ENCODE measurements at regions not wholly inside any gene's neighbourhood (a gene's known extent, or its start where the extent isn't known, plus 50 kb on each side); places are given as distances from the start of the nearest gene placed in this dataset.

DNA sequence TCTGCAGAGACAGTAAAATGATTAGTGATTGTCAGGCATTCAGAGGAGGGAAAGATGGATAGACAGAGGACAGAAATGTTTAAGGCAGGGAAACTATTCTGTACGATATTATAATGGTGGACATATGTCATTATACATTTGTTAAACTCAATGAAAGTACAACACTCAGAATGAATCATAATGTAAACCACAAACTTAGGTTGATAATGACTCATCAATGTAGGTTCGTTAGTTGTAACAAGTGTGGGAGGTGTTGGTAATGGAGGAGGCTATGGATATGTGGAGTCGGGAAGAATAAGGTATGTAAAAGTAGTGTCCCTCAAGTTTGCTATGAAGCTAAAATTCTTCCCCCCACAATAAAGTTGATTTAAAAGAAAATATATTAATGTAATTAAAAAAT, 455.0 kb downstream of the BRINP3 start:
- peaks cover 21% of the 10 kb centered on the region for H3K4me1 ChIP-seq
- 3% methylated on average over 3 of the region's 3 CpGs for WGBS (ENCODE audit: missing lambda C conversion rate)
- H3K4me3 ChIP-seq: no peak overlapping the region
- TF ChIP-seq, protein P1, sequence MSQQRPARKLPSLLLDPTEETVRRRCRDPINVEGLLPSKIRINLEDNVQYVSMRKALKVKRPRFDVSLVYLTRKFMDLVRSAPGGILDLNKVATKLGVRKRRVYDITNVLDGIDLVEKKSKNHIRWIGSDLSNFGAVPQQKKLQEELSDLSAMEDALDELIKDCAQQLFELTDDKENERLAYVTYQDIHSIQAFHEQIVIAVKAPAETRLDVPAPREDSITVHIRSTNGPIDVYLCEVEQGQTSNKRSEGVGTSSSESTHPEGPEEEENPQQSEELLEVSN (IDR thresholded peaks at IDR 0.05; ENCODE audit: borderline replicate concordance, low read depth): no peak
- TF ChIP-seq JUNB (IDR thresholded peaks at IDR 0.05): peak; percentile 65
- peak; percentile 58; the same call in 1 of the 2 replicates for TF ChIP-seq FOSL2 (IDR thresholded peaks at IDR 0.05)
- peak; percentile 94 for TF ChIP-seq FOSL2 (CRISPR knock-in tag; IDR thresholded peaks at IDR 0.05)
- POLR2A ChIA-PET: no interaction called here
- H3K9me3 ChIP-seq: no peaks in the 10 kb centered on the region
- peak; percentile 25 to 52 for DNase-seq (ENCODE audit: low read depth in 1 of 2, low spot score in 1 of 2)
- ATAC-seq: peak in 1 of 2 experiments; percentile 24; a peak in 2 of 6 replicates
- CTCF ChIA-PET: no interaction called here
- peak; percentile 92 for FAIRE-seq
- no peak overlapping the region for H3K27ac ChIP-seq
- peak overlapping the region; percentile 41 for H3K4me2 ChIP-seq

DNA sequence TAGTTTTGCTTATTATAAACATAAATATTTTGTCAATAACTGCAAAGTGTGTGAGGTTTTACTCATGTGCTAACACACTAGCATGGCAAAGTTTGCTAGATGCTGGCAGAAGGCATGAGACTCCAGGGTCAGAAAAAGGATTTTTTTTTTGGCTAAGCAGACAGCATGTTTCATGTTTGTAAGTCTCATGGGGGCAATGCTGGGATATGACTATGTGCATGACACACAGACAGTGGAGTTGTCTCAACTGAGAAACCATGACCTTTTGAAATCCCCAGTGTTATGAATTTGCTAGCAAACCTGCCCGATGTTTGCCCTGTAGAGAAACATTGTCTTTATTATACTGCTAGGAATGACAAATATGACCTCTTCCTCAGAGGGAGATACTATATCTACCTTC, 448.2 kb downstream of the BRINP3 start:
- 50% methylated on average over 1 of the region's 1 CpG for WGBS (ENCODE audit: missing lambda C conversion rate)

More for the DNA sequence above, 448.2 kb downstream of the BRINP3 start:
- H3K4me3 ChIP-seq: no peak overlapping the region
- peak in 1 of 2 experiments; percentile 14 for DNase-seq (ENCODE audit: low read depth in 1 of 2, low spot score in 1 of 2)
- POLR2A ChIA-PET: no interaction called here
- no peak for FAIRE-seq
- CTCF ChIA-PET: no interaction called here
- no peak overlapping the region for H3K4me2 ChIP-seq
- no peak overlapping the region for H3K27ac ChIP-seq
- no peaks in the 10 kb centered on the region for H3K9me3 ChIP-seq
- no peak for TF ChIP-seq MAZ (IDR thresholded peaks at IDR 0.05; ENCODE audit: borderline replicate concordance, low read depth, low read length)
- TF ChIP-seq, protein P2, sequence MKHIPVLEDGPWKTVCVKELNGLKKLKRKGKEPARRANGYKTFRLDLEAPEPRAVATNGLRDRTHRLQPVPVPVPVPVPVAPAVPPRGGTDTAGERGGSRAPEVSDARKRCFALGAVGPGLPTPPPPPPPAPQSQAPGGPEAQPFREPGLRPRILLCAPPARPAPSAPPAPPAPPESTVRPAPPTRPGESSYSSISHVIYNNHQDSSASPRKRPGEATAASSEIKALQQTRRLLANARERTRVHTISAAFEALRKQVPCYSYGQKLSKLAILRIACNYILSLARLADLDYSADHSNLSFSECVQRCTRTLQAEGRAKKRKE (CRISPR knock-in tag; IDR thresholded peaks at IDR 0.05; ENCODE audit: low read depth): no peak
- TF ChIP-seq HEYL (CRISPR knock-in tag; IDR thresholded peaks at IDR 0.05): no peak
- TF ChIP-seq, protein P1 (IDR thresholded peaks at IDR 0.05; ENCODE audit: borderline replicate concordance, low read depth): no peak
- no peak for TF ChIP-seq CEBPB (IDR thresholded peaks at IDR 0.05)
- no peak for TF ChIP-seq GATA3 (IDR thresholded peaks at IDR 0.05; ENCODE audit: borderline replicate concordance)
- TF ChIP-seq, protein P3, sequence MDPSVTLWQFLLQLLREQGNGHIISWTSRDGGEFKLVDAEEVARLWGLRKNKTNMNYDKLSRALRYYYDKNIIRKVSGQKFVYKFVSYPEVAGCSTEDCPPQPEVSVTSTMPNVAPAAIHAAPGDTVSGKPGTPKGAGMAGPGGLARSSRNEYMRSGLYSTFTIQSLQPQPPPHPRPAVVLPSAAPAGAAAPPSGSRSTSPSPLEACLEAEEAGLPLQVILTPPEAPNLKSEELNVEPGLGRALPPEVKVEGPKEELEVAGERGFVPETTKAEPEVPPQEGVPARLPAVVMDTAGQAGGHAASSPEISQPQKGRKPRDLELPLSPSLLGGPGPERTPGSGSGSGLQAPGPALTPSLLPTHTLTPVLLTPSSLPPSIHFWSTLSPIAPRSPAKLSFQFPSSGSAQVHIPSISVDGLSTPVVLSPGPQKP (IDR thresholded peaks at IDR 0.05; ENCODE audit: low read depth, low read length): no peak
- TF ChIP-seq TP53 (CRISPR knock-in tag; IDR thresholded peaks at IDR 0.05): no peak
- TF ChIP-seq, protein P4, sequence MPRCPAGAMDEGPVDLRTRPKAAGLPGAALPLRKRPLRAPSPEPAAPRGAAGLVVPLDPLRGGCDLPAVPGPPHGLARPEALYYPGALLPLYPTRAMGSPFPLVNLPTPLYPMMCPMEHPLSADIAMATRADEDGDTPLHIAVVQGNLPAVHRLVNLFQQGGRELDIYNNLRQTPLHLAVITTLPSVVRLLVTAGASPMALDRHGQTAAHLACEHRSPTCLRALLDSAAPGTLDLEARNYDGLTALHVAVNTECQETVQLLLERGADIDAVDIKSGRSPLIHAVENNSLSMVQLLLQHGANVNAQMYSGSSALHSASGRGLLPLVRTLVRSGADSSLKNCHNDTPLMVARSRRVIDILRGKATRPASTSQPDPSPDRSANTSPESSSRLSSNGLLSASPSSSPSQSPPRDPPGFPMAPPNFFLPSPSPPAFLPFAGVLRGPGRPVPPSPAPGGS (IDR thresholded peaks at IDR 0.05): no peak
- TF ChIP-seq, protein P5, sequence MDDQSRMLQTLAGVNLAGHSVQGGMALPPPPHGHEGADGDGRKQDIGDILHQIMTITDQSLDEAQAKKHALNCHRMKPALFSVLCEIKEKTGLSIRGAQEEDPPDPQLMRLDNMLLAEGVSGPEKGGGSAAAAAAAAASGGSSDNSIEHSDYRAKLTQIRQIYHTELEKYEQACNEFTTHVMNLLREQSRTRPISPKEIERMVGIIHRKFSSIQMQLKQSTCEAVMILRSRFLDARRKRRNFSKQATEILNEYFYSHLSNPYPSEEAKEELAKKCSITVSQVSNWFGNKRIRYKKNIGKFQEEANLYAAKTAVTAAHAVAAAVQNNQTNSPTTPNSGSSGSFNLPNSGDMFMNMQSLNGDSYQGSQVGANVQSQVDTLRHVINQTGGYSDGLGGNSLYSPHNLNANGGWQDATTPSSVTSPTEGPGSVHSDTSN (IDR thresholded peaks at IDR 0.05): no peak
- no peak for TF ChIP-seq EHF (CRISPR knock-in tag; IDR thresholded peaks at IDR 0.05)
- no peak for TF ChIP-seq RAD21 (conservative IDR thresholded peaks at IDR 0.05 in 1 of 2, IDR thresholded peaks at IDR 0.05 in 1 of 2)
- no peak for TF ChIP-seq FOXS1 (CRISPR knock-in tag; IDR thresholded peaks at IDR 0.05)
- TF ChIP-seq, protein P6, sequence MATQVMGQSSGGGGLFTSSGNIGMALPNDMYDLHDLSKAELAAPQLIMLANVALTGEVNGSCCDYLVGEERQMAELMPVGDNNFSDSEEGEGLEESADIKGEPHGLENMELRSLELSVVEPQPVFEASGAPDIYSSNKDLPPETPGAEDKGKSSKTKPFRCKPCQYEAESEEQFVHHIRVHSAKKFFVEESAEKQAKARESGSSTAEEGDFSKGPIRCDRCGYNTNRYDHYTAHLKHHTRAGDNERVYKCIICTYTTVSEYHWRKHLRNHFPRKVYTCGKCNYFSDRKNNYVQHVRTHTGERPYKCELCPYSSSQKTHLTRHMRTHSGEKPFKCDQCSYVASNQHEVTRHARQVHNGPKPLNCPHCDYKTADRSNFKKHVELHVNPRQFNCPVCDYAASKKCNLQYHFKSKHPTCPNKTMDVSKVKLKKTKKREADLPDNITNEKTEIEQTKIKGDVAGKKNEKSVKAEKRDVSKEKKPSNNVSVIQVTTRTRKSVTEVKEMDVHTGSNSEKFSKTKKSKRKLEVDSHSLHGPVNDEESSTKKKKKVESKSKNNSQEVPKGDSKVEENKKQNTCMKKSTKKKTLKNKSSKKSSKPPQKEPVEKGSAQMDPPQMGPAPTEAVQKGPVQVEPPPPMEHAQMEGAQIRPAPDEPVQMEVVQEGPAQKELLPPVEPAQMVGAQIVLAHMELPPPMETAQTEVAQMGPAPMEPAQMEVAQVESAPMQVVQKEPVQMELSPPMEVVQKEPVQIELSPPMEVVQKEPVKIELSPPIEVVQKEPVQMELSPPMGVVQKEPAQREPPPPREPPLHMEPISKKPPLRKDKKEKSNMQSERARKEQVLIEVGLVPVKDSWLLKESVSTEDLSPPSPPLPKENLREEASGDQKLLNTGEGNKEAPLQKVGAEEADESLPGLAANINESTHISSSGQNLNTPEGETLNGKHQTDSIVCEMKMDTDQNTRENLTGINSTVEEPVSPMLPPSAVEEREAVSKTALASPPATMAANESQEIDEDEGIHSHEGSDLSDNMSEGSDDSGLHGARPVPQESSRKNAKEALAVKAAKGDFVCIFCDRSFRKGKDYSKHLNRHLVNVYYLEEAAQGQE (IDR thresholded peaks at IDR 0.05): no peak
- TF ChIP-seq FOSL2 (IDR thresholded peaks at IDR 0.05): no peak
- TF ChIP-seq FOSL2 (CRISPR knock-in tag; IDR thresholded peaks at IDR 0.05): no peak
- no peak for TF ChIP-seq KDM5A (IDR thresholded peaks at IDR 0.05)
- no peak for TF ChIP-seq EHMT2 (IDR thresholded peaks at IDR 0.05; ENCODE audit: low read depth)
- no peak for TF ChIP-seq RNF2 (IDR thresholded peaks at IDR 0.05; ENCODE audit: borderline replicate concordance, low read depth)
- no peak for TF ChIP-seq RFX5 (IDR thresholded peaks at IDR 0.05)
- ATAC-seq: no peak
- H3K4me1 ChIP-seq: no peaks in the 10 kb centered on the region

Data from A549 (cell line).